ENCODE measurements at regions not wholly inside any gene's neighbourhood (a gene's known extent, or its start where the extent isn't known, plus 50 kb on each side); places are given as distances from the start of the nearest gene placed in this dataset.

GRCh38 chr12:4857472-4858291 is 52.0 kb upstream of the KCNA1 start:
- TF ChIP-seq, protein P1, sequence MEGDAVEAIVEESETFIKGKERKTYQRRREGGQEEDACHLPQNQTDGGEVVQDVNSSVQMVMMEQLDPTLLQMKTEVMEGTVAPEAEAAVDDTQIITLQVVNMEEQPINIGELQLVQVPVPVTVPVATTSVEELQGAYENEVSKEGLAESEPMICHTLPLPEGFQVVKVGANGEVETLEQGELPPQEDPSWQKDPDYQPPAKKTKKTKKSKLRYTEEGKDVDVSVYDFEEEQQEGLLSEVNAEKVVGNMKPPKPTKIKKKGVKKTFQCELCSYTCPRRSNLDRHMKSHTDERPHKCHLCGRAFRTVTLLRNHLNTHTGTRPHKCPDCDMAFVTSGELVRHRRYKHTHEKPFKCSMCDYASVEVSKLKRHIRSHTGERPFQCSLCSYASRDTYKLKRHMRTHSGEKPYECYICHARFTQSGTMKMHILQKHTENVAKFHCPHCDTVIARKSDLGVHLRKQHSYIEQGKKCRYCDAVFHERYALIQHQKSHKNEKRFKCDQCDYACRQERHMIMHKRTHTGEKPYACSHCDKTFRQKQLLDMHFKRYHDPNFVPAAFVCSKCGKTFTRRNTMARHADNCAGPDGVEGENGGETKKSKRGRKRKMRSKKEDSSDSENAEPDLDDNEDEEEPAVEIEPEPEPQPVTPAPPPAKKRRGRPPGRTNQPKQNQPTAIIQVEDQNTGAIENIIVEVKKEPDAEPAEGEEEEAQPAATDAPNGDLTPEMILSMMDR (conservative IDR thresholded peaks at IDR 0.05; ENCODE audit: low read length) = peak; percentile 91
- no peak for TF ChIP-seq EZH2phosphoT487 (IDR thresholded peaks at IDR 0.05; ENCODE audit: borderline replicate concordance, low read depth, low read length)

Data from OCI-LY7 (cell line).